CD4-positive, alpha-beta T cell treated with Interferon alpha-2 for 1 hour (primary cell): ENCODE measurements at regions not wholly inside any gene's neighbourhood (a gene's known extent, or its start where the extent isn't known, plus 50 kb on each side); places are given as distances from the start of the nearest gene placed in this dataset.
A peak's percentile ranks its signal among the peaks of the same experiment; 100 is the strongest.

ENCODE experiments used
- DNase-seq, 2 donors: peaks; one replicate each; pipeline ENCODE4 v3.0.0-alpha.2; 2020 to 2022

- DNase-seq: no peak
Observed at GRCh38 chr12:91959220-91959619, 186.4 kb downstream of the BTG1 start.

GRCh38 chr12:91958816-91959215 lies 186.8 kb downstream of the BTG1 start:
- no peak for DNase-seq

- DNase-seq: no peak
Observed at GRCh38 chr12:91954747-91955146, 190.9 kb downstream of the BTG1 start.

GRCh38 chr12:91954326-91954725 lies 191.3 kb downstream of the BTG1 start:
- no peak for DNase-seq

- no peak for DNase-seq
Observed at GRCh38 chr12:91952916-91953315, 192.7 kb downstream of the BTG1 start.

GRCh38 chr12:91951571-91951970 lies 194.1 kb downstream of the BTG1 start:
- DNase-seq: no peak

GRCh38 chr12:91948504-91948903 lies 197.1 kb downstream of the BTG1 start:
- DNase-seq: peak in 1 of 2 donors; percentile 23

GRCh38 chr12:91947459-91947858 lies 198.2 kb downstream of the BTG1 start:
- peak in 1 of 2 donors; percentile 6 for DNase-seq

- no peak for DNase-seq
Observed at GRCh38 chr12:91944637-91945036, 201.0 kb downstream of the BTG1 start.

- DNase-seq: no peak
Observed at GRCh38 chr12:91940826-91941570, 204.6 kb downstream of the BTG1 start.

- DNase-seq: no peak
Observed at GRCh38 chr12:91940322-91940721, 205.3 kb downstream of the BTG1 start.

GRCh38 chr12:91937706-91938105 lies 207.9 kb downstream of the BTG1 start:
- DNase-seq: no peak

GRCh38 chr12:91937009-91937408 lies 208.6 kb downstream of the BTG1 start:
- no peak for DNase-seq

- DNase-seq: no peak
Observed at GRCh38 chr12:91935296-91935695, 210.3 kb downstream of the BTG1 start.

- no peak for DNase-seq
Observed at GRCh38 chr12:91931111-91931510, 214.5 kb downstream of the BTG1 start.

GRCh38 chr12:91928501-91928900 lies 217.1 kb downstream of the BTG1 start:
- no peak for DNase-seq

- DNase-seq: no peak
Observed at GRCh38 chr12:91926848-91927247, 218.8 kb downstream of the BTG1 start.

GRCh38 chr12:91924827-91925226 lies 220.8 kb downstream of the BTG1 start:
- DNase-seq: no peak

GRCh38 chr12:91923864-91924263 lies 221.8 kb downstream of the BTG1 start:
- DNase-seq: no peak

- DNase-seq: no peak
Observed at GRCh38 chr12:91922674-91923073, 223.0 kb downstream of the BTG1 start.

GRCh38 chr12:91922139-91922538 lies 223.5 kb downstream of the BTG1 start:
- DNase-seq: no peak

GRCh38 chr12:91921555-91921954 lies 224.1 kb downstream of the BTG1 start:
- no peak for DNase-seq

- DNase-seq: no peak
Observed at GRCh38 chr12:91920741-91921140, 224.9 kb downstream of the BTG1 start.

- no peak for DNase-seq
Observed at GRCh38 chr12:91920276-91920675, 225.4 kb downstream of the BTG1 start.

- DNase-seq: no peak
Observed at GRCh38 chr12:91918431-91918830, 227.2 kb downstream of the BTG1 start.
